HepG2 (cell line): ENCODE measurements at regions not wholly inside any gene's neighbourhood (a gene's known extent, or its start where the extent isn't known, plus 50 kb on each side); places are given as distances from the start of the nearest gene placed in this dataset.

Experiments
- FLYWCH1 ChIP-seq: sonication (generic); formaldehyde crosslinking; IDR thresholded peaks from 2 replicates; pipeline ENCODE4 v1.8.1; 2023; ENCODE audit warnings: mild to moderate bottlenecking, missing genetic modification reagents
- FOXJ3 ChIP-seq: sonication (generic); formaldehyde crosslinking; IDR thresholded peaks from 2 replicates; pipeline ENCODE4 v1.4.0; 2020; ENCODE audit warnings: missing genetic modification reagents, mild to moderate bottlenecking, borderline replicate concordance
- GLMP ChIP-seq: sonication (generic); formaldehyde crosslinking; IDR thresholded peaks from 2 replicates; pipeline ENCODE4 v1.9.0; 2021; ENCODE audit warnings: missing genetic modification reagents, mild to moderate bottlenecking, borderline replicate concordance
- HIC2 ChIP-seq: sonication (generic); formaldehyde crosslinking; IDR thresholded peaks from 2 replicates; pipeline ENCODE4 v1.9.0; 2022; ENCODE audit warnings: low read depth, missing genetic modification reagents
- IKZF4 ChIP-seq: sonication (generic); formaldehyde crosslinking; IDR thresholded peaks from 2 replicates; pipeline ENCODE4 v1.5.1; 2020; ENCODE audit warnings: borderline replicate concordance, mild to moderate bottlenecking, low read depth, missing genetic modification reagents; ENCODE audit errors: not compliant biosample characterization
- KDM3A ChIP-seq: IDR thresholded peaks from 2 replicates; pipeline ENCODE4 v1.6.1; 2018; ENCODE audit warnings: low read depth, missing compliant biosample characterization
- LCORL ChIP-seq, 2 experiments: fragments of 450-650 bp in 1 of 2; sonication (generic) in 1 of 2; formaldehyde crosslinking in 1 of 2; IDR thresholded peaks; 2 replicates each; pipeline versions ENCODE4 v1.5.0 to v1.6.1; 2017 to 2020; ENCODE audit warnings: antibody characterized with exemption in 1 of 2, missing genetic modification reagents in 1 of 2
- MYC ChIP-seq: sonication (generic); formaldehyde crosslinking; IDR thresholded peaks from 2 replicates; pipeline ENCODE4 v1.9.0; 2021; ENCODE audit warnings: missing genetic modification reagents, borderline replicate concordance
- SAFB2 ChIP-seq: sonication (generic); formaldehyde crosslinking; IDR thresholded peaks from 2 replicates; pipeline ENCODE4 v1.5.1; 2020; ENCODE audit warnings: missing genetic modification reagents, low read depth, mild to moderate bottlenecking, borderline replicate concordance
- TBL1XR1 ChIP-seq: fragments of 150-350 bp; IDR thresholded peaks from 2 replicates; pipeline ENCODE4 v1.6.1; 2014; ENCODE audit warnings: borderline replicate concordance, low read length; ENCODE audit not compliant: partially characterized antibody
- TBX2 ChIP-seq: sonication (generic); formaldehyde crosslinking; IDR thresholded peaks from 2 replicates; pipeline ENCODE4 v1.5.0; 2020; ENCODE audit warnings: missing genetic modification reagents, mild to moderate bottlenecking, borderline replicate concordance
- TCF7 ChIP-seq: sonication (generic); IDR thresholded peaks from 2 replicates; pipeline ENCODE4 v1.6.1; 2016; ENCODE audit warnings: antibody characterized with exemption, low read depth
- TOPORS ChIP-seq: sonication (generic); formaldehyde crosslinking; IDR thresholded peaks from 2 replicates; pipeline ENCODE4 v1.8.0; 2023; ENCODE audit warnings: mild to moderate bottlenecking, missing genetic modification reagents
- ZBTB3 ChIP-seq: sonication (generic); formaldehyde crosslinking; IDR thresholded peaks from 2 replicates; pipeline ENCODE4 v1.4.0; 2020; ENCODE audit warnings: low read depth, mild to moderate bottlenecking, moderate library complexity, missing genetic modification reagents, borderline replicate concordance
- ZMAT3 ChIP-seq: sonication (generic); formaldehyde crosslinking; conservative IDR thresholded peaks from 2 replicates; pipeline ENCODE4 v1.7.0; 2021; ENCODE audit warnings: missing genetic modification reagents
- ZNF264 ChIP-seq: sonication (generic); formaldehyde crosslinking; IDR thresholded peaks from 2 replicates; pipeline ENCODE4 v1.4.0; 2020; ENCODE audit warnings: missing genetic modification reagents
- ZNF280B ChIP-seq: sonication (generic); formaldehyde crosslinking; IDR thresholded peaks from 2 replicates; pipeline ENCODE4 v1.5.0; 2020; ENCODE audit warnings: missing genetic modification reagents, mild to moderate bottlenecking, borderline replicate concordance
- ZNF292 ChIP-seq: sonication (generic); formaldehyde crosslinking; IDR thresholded peaks from 2 replicates; pipeline ENCODE4 v1.8.1; 2022; ENCODE audit warnings: mild to moderate bottlenecking, low read depth, missing genetic modification reagents, borderline replicate concordance
- ZNF335 ChIP-seq: sonication (generic); formaldehyde crosslinking; IDR thresholded peaks from 2 replicates; pipeline ENCODE4 v1.4.0; 2020; ENCODE audit warnings: missing genetic modification reagents
- ZNF337 ChIP-seq: sonication (generic); formaldehyde crosslinking; IDR thresholded peaks from 2 replicates; pipeline ENCODE4 v1.5.1; 2020; ENCODE audit warnings: missing genetic modification reagents, low read depth, mild to moderate bottlenecking, borderline replicate concordance
- ZNF790 ChIP-seq: sonication (generic); formaldehyde crosslinking; IDR thresholded peaks from 2 replicates; pipeline ENCODE4 v1.8.0; 2022; ENCODE audit warnings: missing genetic modification reagents, mild to moderate bottlenecking, borderline replicate concordance
- ZNF816 ChIP-seq: sonication (generic); formaldehyde crosslinking; IDR thresholded peaks from 2 replicates; pipeline ENCODE4 v1.8.0; 2022; ENCODE audit warnings: missing genetic modification reagents, mild to moderate bottlenecking, borderline replicate concordance
- ZSCAN21 ChIP-seq: sonication (generic); formaldehyde crosslinking; IDR thresholded peaks from 2 replicates; pipeline ENCODE4 v1.8.0; 2022; ENCODE audit warnings: mild to moderate bottlenecking, missing genetic modification reagents, moderate library complexity, borderline replicate concordance

- TF ChIP-seq ZNF292 (CRISPR knock-in tag): peak; percentile 28; the same call in 1 of the 2 replicates
- TF ChIP-seq KDM3A (CRISPR knock-in tag): no peak
- TF ChIP-seq FOXJ3 (CRISPR knock-in tag): peak; percentile 27; the same call in 1 of the 2 replicates
- TF ChIP-seq TBL1XR1: no peak
- 0 out of 2 replicates have a peak, but pooled peaks have one; percentile 16 for TF ChIP-seq TCF7
- peak; percentile 7; the same call in 1 of the 2 replicates for TF ChIP-seq MYC (CRISPR knock-in tag)
- TF ChIP-seq HIC2 (CRISPR knock-in tag): no peak; the same call in 1 of the 2 replicates
- no peak for TF ChIP-seq GLMP (CRISPR knock-in tag)
- TF ChIP-seq LCORL (IDR thresholded peaks at IDR 0.05): no peak
- 0 out of 2 replicates have a peak, but pooled peaks have one; percentile 32 for TF ChIP-seq LCORL (CRISPR knock-in tag; IDR thresholded peaks at IDR 0.05)
- TF ChIP-seq ZNF337 (CRISPR knock-in tag): 0 out of 2 replicates have a peak, but pooled peaks have one; percentile 62
- TF ChIP-seq ZMAT3 (CRISPR knock-in tag): no peak
- 0 out of 2 replicates have a peak, but pooled peaks have one; percentile 24 for TF ChIP-seq ZNF335 (CRISPR knock-in tag)
- 0 out of 2 replicates have a peak, but pooled peaks have one; percentile 23 for TF ChIP-seq SAFB2 (CRISPR knock-in tag)
- TF ChIP-seq FLYWCH1 (CRISPR knock-in tag): no peak
- TF ChIP-seq ZNF264 (CRISPR knock-in tag): 0 out of 2 replicates have a peak, but pooled peaks have one; percentile 13
- 0 out of 2 replicates have a peak, but pooled peaks have one; percentile 9 for TF ChIP-seq ZSCAN21
- no peak for TF ChIP-seq ZBTB3 (CRISPR knock-in tag)
- TF ChIP-seq ZNF816 (CRISPR knock-in tag): peak; percentile 51; the same call in 1 of the 2 replicates
- TF ChIP-seq ZNF790 (CRISPR knock-in tag): 0 out of 2 replicates have a peak, but pooled peaks have one; percentile 23
- TF ChIP-seq IKZF4: peak; percentile 23
- TF ChIP-seq ZNF280B (CRISPR knock-in tag): peak; percentile 29; the same call in 1 of the 2 replicates
- no peak for TF ChIP-seq TOPORS
- TF ChIP-seq TBX2: no peak
Measured at GRCh38 chr2:42930025-42930581, 137.7 kb upstream of the HAAO start (continued).
